IMR-90 (cell line): ENCODE measurements at regions not wholly inside any gene's neighbourhood (a gene's known extent, or its start where the extent isn't known, plus 50 kb on each side); places are given as distances from the start of the nearest gene placed in this dataset.

ENCODE experiments used
- ATAC-seq: fragments of 200-7000 bp; cut with Tn5 transposase; 2 replicates; pipeline ENCODE4 v1.9.1; 2020; ENCODE audit warnings: low read depth, mild to moderate bottlenecking, moderate library complexity
- BruUV-seq: library from RNA; stranded (reverse); fragments of 400-500 nt; replicated peaks from 2 replicates; lab custom pipeline; 2021; lab: Mats Ljungman, UMichigan
- CTCF ChIA-PET: fragments of 300-600 bp; formaldehyde crosslinking; extraction: SDS; loops from one replicate; lab custom pipeline; 2021; ENCODE audit warnings: antibody characterized with exemption; lab: Yijun Ruan, JAX
- POLR2A ChIA-PET: fragments of 300-600 bp; sonication (Branson Sonifier 250); formaldehyde crosslinking; loops from one replicate; lab custom pipeline; 2022; ENCODE audit warnings: antibody characterized with exemption; ENCODE audit not compliant: unreplicated experiment; lab: Charles Lee
- DNase-seq: peaks from one replicate; pipeline ENCODE4 v3.0.0; 2013
- H2AFZ ChIP-seq: replicated peaks from 2 replicates; pipeline ENCODE3; 2013; ENCODE audit warnings: low read length, mild to moderate bottlenecking; ENCODE audit not compliant: poor library complexity
- H2AK5ac ChIP-seq: 2 replicates; pipeline ENCODE4 v1.6.1; 2013; ENCODE audit warnings: low read depth, low read length, inconsistent platforms
- H2AK9ac ChIP-seq: replicated peaks from 2 replicates; pipeline ENCODE3; 2013; ENCODE audit warnings: mild to moderate bottlenecking, low read depth, low read length, moderate library complexity; ENCODE audit not compliant: poor library complexity
- H2BK120ac ChIP-seq: 2 replicates; pipeline ENCODE4 v1.6.1; 2013; ENCODE audit warnings: low read depth, low read length, inconsistent platforms
- H2BK15ac ChIP-seq: 3 replicates; pipeline ENCODE4 v1.6.1; 2013; ENCODE audit warnings: low read depth, low read length, inconsistent platforms
- H2BK20ac ChIP-seq: 2 replicates; pipeline ENCODE4 v1.6.1; 2013; ENCODE audit warnings: low read depth, mild to moderate bottlenecking, inconsistent platforms, low read length, moderate library complexity
- H2BK5ac ChIP-seq: 2 replicates; pipeline ENCODE4 v1.6.1; 2013; ENCODE audit warnings: mild to moderate bottlenecking, low read depth, low read length, inconsistent platforms; ENCODE audit not compliant: poor library complexity, severe bottlenecking
- H3K14ac ChIP-seq: replicated peaks from 2 replicates; pipeline ENCODE4 v1.6.1; 2013; ENCODE audit warnings: low read depth, low read length, inconsistent platforms
- H3K18ac ChIP-seq: 2 replicates; pipeline ENCODE4 v1.6.1; 2013; ENCODE audit warnings: low read depth, low read length, control low read depth
- H3K23ac ChIP-seq: 2 replicates; pipeline ENCODE4 v1.6.1; 2013; ENCODE audit warnings: low read depth, low read length, inconsistent platforms
- H3K27ac ChIP-seq: 2 replicates; pipeline ENCODE4 v1.5.1; 2013; ENCODE audit warnings: mild to moderate bottlenecking, control low read depth, low read length; ENCODE audit not compliant: insufficient read depth
- H3K27me3 ChIP-seq: 2 replicates; pipeline ENCODE4 v1.6.1; 2013; ENCODE audit warnings: low read length; ENCODE audit not compliant: control insufficient read depth, insufficient read depth
- H3K36me3 ChIP-seq: 2 replicates; pipeline ENCODE4 v1.6.1; 2013; ENCODE audit warnings: low read length, mixed read lengths; ENCODE audit not compliant: control insufficient read depth, insufficient read depth
- H3K4ac ChIP-seq: 2 replicates; pipeline ENCODE4 v1.6.1; 2013; ENCODE audit warnings: low read depth, low read length, inconsistent platforms
- H3K4me1 ChIP-seq: 2 replicates; pipeline ENCODE4 v1.6.1; 2013; ENCODE audit warnings: low read length, mixed read lengths; ENCODE audit not compliant: control insufficient read depth, insufficient read depth
- H3K4me2 ChIP-seq: 2 replicates; pipeline ENCODE4 v1.6.1; 2013; ENCODE audit warnings: low read depth, mild to moderate bottlenecking, control low read depth, low read length, moderate library complexity
- H3K4me3 ChIP-seq: 2 replicates; pipeline ENCODE4 v1.5.1; 2013; ENCODE audit warnings: low read depth, mild to moderate bottlenecking, control low read depth, low read length, moderate library complexity; ENCODE audit not compliant: insufficient read depth
- H3K56ac ChIP-seq: 2 replicates; pipeline ENCODE4 v1.6.1; 2013; ENCODE audit warnings: low read length, inconsistent platforms; ENCODE audit not compliant: insufficient read depth; ENCODE audit errors: extremely low read depth
- H3K79me1 ChIP-seq, 2 experiments: 2 replicates each; pipeline ENCODE4 v1.6.1; 2013; ENCODE audit warnings: low read length in 2 of 2, inconsistent platforms in 1 of 2, low read depth in 1 of 2
- H3K9ac ChIP-seq: 2 replicates; pipeline ENCODE4 v1.6.1; 2013; ENCODE audit warnings: low read depth, low read length, control low read depth
- H3K9me1 ChIP-seq: 2 replicates; pipeline ENCODE4 v1.6.1; 2013; ENCODE audit warnings: low read length, inconsistent platforms; ENCODE audit not compliant: insufficient read depth
- H3K9me3 ChIP-seq: 2 replicates; pipeline ENCODE4 v1.6.1; 2013; ENCODE audit warnings: low read length; ENCODE audit not compliant: control insufficient read depth, insufficient read depth
- H4K20me1 ChIP-seq: 2 replicates; pipeline ENCODE4 v1.6.1; 2013; ENCODE audit warnings: low read length, inconsistent platforms; ENCODE audit not compliant: insufficient read depth
- H4K5ac ChIP-seq: 2 replicates; pipeline ENCODE4 v1.6.1; 2013; ENCODE audit warnings: mild to moderate bottlenecking, low read depth, low read length, control low read depth
- H4K8ac ChIP-seq, 2 experiments: 2 replicates each; pipeline ENCODE4 v1.6.1; 2013; ENCODE audit warnings: low read depth in 2 of 2, low read length in 2 of 2, control low read depth in 1 of 2, inconsistent platforms in 1 of 2
- H4K91ac ChIP-seq: 2 replicates; pipeline ENCODE4 v1.6.1; 2013; ENCODE audit warnings: low read depth, low read length, inconsistent platforms; ENCODE audit not compliant: insufficient read depth
- FOS ChIP-seq: fragments of 150-350 bp; IDR thresholded peaks from 2 replicates; pipeline ENCODE4 v1.6.1; 2016; ENCODE audit warnings: low read depth, low read length
- MXI1 ChIP-seq: IDR thresholded peaks from 2 replicates; pipeline ENCODE4 v1.6.1; 2012; ENCODE audit warnings: low read depth, mild to moderate bottlenecking, low read length, moderate library complexity, borderline replicate concordance
- POLR2A ChIP-seq: IDR thresholded peaks from 2 replicates; pipeline ENCODE4 v1.6.1; 2012; ENCODE audit warnings: mild to moderate bottlenecking, low read depth, low read length
- RAD21 ChIP-seq: IDR thresholded peaks from 2 replicates; pipeline ENCODE4 v1.6.1; 2012; ENCODE audit warnings: low read length, improper control_type of control experiment
- RCOR1 ChIP-seq: IDR thresholded peaks from 2 replicates; pipeline ENCODE4 v1.6.1; 2012; ENCODE audit warnings: mild to moderate bottlenecking, low read length, improper control_type of control experiment; ENCODE audit not compliant: insufficient replicate concordance
- SMC3 ChIP-seq: fragments of 150-350 bp; IDR thresholded peaks from 2 replicates; pipeline ENCODE4 v1.6.1; 2016; ENCODE audit warnings: low read depth, mild to moderate bottlenecking, antibody characterized with exemption, low read length, moderate library complexity
- WGBS, 2 experiments: methylation state at CpG; one replicate each; pipeline versions ENCODE4 v1.1.5 to v1.1.7; 2013; ENCODE audit warnings: missing lambda C conversion rate in 2 of 2; ENCODE audit not compliant: insufficient read length in 1 of 2; ENCODE audit errors: extremely low coverage in 2 of 2; 5-methylcytosine and 5-hydroxymethylcytosine counted together
- dilution Hi-C: fragments of 300-500 bp; cut with HindIII; formaldehyde crosslinking; loops from one replicate; pipeline ENCODE4 v1.14.3; 2018; ENCODE audit warnings: low sequenced_read_pairs; ENCODE audit not compliant: unreplicated experiment
- in situ Hi-C: fragments of 300-500 bp; cut with MboI; formaldehyde crosslinking; loops from 3 replicates; pipeline ENCODE4 v1.14.3; 2019; ENCODE audit warnings: low sequenced_read_pairs, inconsistent platforms, mixed read lengths
- intact Hi-C: fragments of 100-400 bp; cut with micrococcal nuclease; formaldehyde crosslinking; loops from 2 replicates; pipeline ENCODE4 v1.10.0; 2022
- TF ChIP-seq, protein P1 (sequence below): conservative IDR thresholded peaks from 2 replicates; pipeline ENCODE4 v1.5.1; 2012; ENCODE audit warnings: mild to moderate bottlenecking, low read depth, low read length, improper control_type of control experiment

DNA sequence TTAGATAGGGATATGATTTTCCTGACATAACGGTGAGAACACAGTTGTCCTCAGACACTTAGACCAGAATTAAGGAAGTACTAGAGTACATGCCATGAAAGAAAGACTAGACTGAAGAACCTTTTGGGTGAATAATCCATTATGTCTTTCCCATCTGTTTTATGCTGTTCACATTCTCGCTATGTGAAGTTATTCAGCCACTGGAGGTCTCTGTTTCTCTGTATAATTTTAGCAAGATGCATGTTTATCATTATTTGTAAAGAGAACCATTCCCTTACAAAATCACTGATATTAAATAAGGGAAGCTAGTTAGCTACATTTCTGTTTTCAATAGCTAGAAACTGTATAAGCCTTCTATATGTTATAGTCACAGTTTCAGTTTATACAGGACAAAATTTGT is 391.9 kb downstream of the CD109 start:
- no peaks in the 10 kb centered on the region; the same call in 1 of the 2 replicates for H3K9me1 ChIP-seq
- H3K9ac ChIP-seq = no peak overlapping the region
- TF ChIP-seq MXI1 (no peak), RAD21 (peak; percentile 66), POLR2A (no peak), SMC3 (peak; percentile 65), FOS (no peak), RCOR1 (no peak)
- TF ChIP-seq, protein P1, sequence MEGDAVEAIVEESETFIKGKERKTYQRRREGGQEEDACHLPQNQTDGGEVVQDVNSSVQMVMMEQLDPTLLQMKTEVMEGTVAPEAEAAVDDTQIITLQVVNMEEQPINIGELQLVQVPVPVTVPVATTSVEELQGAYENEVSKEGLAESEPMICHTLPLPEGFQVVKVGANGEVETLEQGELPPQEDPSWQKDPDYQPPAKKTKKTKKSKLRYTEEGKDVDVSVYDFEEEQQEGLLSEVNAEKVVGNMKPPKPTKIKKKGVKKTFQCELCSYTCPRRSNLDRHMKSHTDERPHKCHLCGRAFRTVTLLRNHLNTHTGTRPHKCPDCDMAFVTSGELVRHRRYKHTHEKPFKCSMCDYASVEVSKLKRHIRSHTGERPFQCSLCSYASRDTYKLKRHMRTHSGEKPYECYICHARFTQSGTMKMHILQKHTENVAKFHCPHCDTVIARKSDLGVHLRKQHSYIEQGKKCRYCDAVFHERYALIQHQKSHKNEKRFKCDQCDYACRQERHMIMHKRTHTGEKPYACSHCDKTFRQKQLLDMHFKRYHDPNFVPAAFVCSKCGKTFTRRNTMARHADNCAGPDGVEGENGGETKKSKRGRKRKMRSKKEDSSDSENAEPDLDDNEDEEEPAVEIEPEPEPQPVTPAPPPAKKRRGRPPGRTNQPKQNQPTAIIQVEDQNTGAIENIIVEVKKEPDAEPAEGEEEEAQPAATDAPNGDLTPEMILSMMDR = peak; percentile 68
- H3K27me3 ChIP-seq = no peaks in the 10 kb centered on the region
- intact Hi-C loops (loop anchor here (1.0 to 10.0 kb wide), 7 partner anchors 194 to 904 kb away; no protein-coding TSS in a partner anchor), dilution Hi-C loops (no loop called here), in situ Hi-C loops (loop anchor here (5.0 to 10.0 kb wide), 3 partner anchors 317 to 1124 kb away; no protein-coding TSS in a partner anchor)
- H3K27ac ChIP-seq = no peak overlapping the region
- H4K20me1 ChIP-seq = no peaks in the 10 kb centered on the region
- H2AK5ac ChIP-seq = no peak overlapping the region
- peak overlapping the region; percentile 49; the same call in 1 of the 2 replicates for H3K4ac ChIP-seq
- no peak overlapping the region for H3K4me3 ChIP-seq
- H3K36me3 ChIP-seq = no peaks in the 10 kb centered on the region
- H3K56ac ChIP-seq = no peak overlapping the region
- H4K5ac ChIP-seq = peak overlapping the region; percentile 85
- peak overlapping the region; percentile 98 for H3K18ac ChIP-seq
- peak; percentile 81 for ATAC-seq
- H2BK120ac ChIP-seq = peak overlapping the region; percentile 62; the same call in 1 of the 2 replicates
- no peaks in the 10 kb centered on the region for H3K9me3 ChIP-seq
- ChIA-PET POLR2A (interaction anchor here (0.7 kb wide), 1 partner anchor 82 kb away, joined by 3 read pairs; no protein-coding TSS in a partner anchor), CTCF (interaction anchor here (0.6 to 2.2 kb wide), 8 partner anchors 102 to 1121 kb away, joined by 3 to 9 read pairs (median 4); partner anchors contain the start of gene COL12A1)
- no peak overlapping the region for H2AFZ ChIP-seq
- no peak overlapping the region for H3K14ac ChIP-seq
- no peak overlapping the region for H3K4me2 ChIP-seq
- H2BK15ac ChIP-seq = peak overlapping the region; percentile 72; the same call in 1 of the 3 replicates
- H2BK5ac ChIP-seq = peak overlapping the region; percentile 46
- peak overlapping the region in 1 of 2 experiments; percentile 52; a peak in 2 of 4 replicates for H4K8ac ChIP-seq
- H3K23ac ChIP-seq = no peak overlapping the region
- no peak overlapping the region for H4K91ac ChIP-seq
- peak; percentile 77 for DNase-seq
- BruUV-seq = no TSS peak
- no peaks in the 10 kb centered on the region; a peak in 1 of 4 replicates for H3K79me1 ChIP-seq
- WGBS, 2 experiments = no CpG with 5 or more reads among the region's 2 CpGs
- peaks cover 4% of the 10 kb centered on the region; the same call in 1 of the 2 replicates for H3K4me1 ChIP-seq
- H2AK9ac ChIP-seq = no peak overlapping the region
- H2BK20ac ChIP-seq = peak overlapping the region; percentile 58; the same call in 1 of the 2 replicates
